Endothelial cell of umbilical vein (primary cell): ENCODE measurements at regions not wholly inside any gene's neighbourhood (a gene's known extent, or its start where the extent isn't known, plus 50 kb on each side); places are given as distances from the start of the nearest gene placed in this dataset.

Experiments used
- BruUV-seq: library from RNA; stranded (reverse); fragments of 400-500 nt; replicated peaks from 2 replicates; lab custom pipeline; 2021; lab: Mats Ljungman, UMichigan
- CTCF ChIA-PET: fragments of 300-600, 350-600 bp; sonication (Branson Sonifier 250); formaldehyde crosslinking; loops from one replicate; lab custom pipeline; 2021; ENCODE audit warnings: antibody characterized with exemption, inconsistent platforms; lab: Charles Lee
- POLR2A ChIA-PET: fragments of 300-600, 350-600 bp; sonication (Branson Sonifier 250); formaldehyde crosslinking; loops from one replicate; lab custom pipeline; 2021; ENCODE audit warnings: antibody characterized with exemption, inconsistent platforms; lab: Charles Lee
- DNase-seq: peaks from one replicate; pipeline ENCODE4 v3.0.0-alpha.2; 2011; ENCODE audit warnings: low read depth, low spot score
- FAIRE-seq: peaks from 2 replicates; lab custom pipeline; 2011; peaks lifted over from hg19 to GRCh38; lab: Jason Lieb, UNC
- H2AFZ ChIP-seq: 2 replicates; pipeline ENCODE4 v1.6.0; 2012; ENCODE audit warnings: low read depth, low read length, control low read depth, inconsistent platforms
- H3K27ac ChIP-seq: 2 replicates; pipeline ENCODE4 v1.5.1; 2011; ENCODE audit warnings: low read depth, mild to moderate bottlenecking, control low read depth, low read length, moderate library complexity; ENCODE audit not compliant: insufficient read depth
- H3K27me3 ChIP-seq, 2 experiments: 2 replicates each; pipeline versions ENCODE4 v1.6.0 to v1.6.1; 2011; ENCODE audit warnings: low read length in 2 of 2, mixed read lengths in 1 of 2; ENCODE audit not compliant: control insufficient read depth in 2 of 2, insufficient read depth in 2 of 2
- H3K36me3 ChIP-seq, 2 experiments: 2 replicates in 1 of 2; 3 replicates in 1 of 2; pipeline ENCODE4 v1.5.1; 2011; ENCODE audit warnings: low read length in 2 of 2, mild to moderate bottlenecking in 1 of 2, moderate library complexity in 1 of 2; ENCODE audit not compliant: control insufficient read depth in 2 of 2, insufficient read depth in 2 of 2; ENCODE audit errors: extremely low read depth in 1 of 2
- H3K4me1 ChIP-seq: 3 replicates; pipeline ENCODE4 v1.5.1; 2011; ENCODE audit warnings: mild to moderate bottlenecking, low read length; ENCODE audit not compliant: control insufficient read depth, insufficient read depth; ENCODE audit errors: extremely low read depth
- H3K4me2 ChIP-seq: 2 replicates; pipeline ENCODE4 v1.6.1; 2011; ENCODE audit warnings: low read length, control low read depth, mixed read lengths; ENCODE audit not compliant: insufficient read depth
- H3K4me3 ChIP-seq, 3 experiments: fragments of 200-600 bp in 1 of 3; sonication (generic), shearing (Covaris generic) in 1 of 3; replicated peaks in 1 of 3; 2 replicates each; pipeline ENCODE4 v1.5.1; 2011 to 2016; ENCODE audit warnings: control low read depth in 3 of 3, low read length in 3 of 3, mild to moderate bottlenecking in 2 of 3, inconsistent platforms in 1 of 3, low read depth in 1 of 3, moderate library complexity in 1 of 3; ENCODE audit not compliant: insufficient read depth in 1 of 3
- H3K79me2 ChIP-seq: 2 replicates; pipeline ENCODE4 v1.6.0; 2012; ENCODE audit warnings: low read length, inconsistent platforms; ENCODE audit not compliant: control insufficient read depth, insufficient read depth
- H3K9ac ChIP-seq: replicated peaks from 2 replicates; pipeline ENCODE3; 2011; ENCODE audit warnings: low read length, control low read depth; ENCODE audit not compliant: insufficient read depth; ENCODE audit errors: extremely low read depth
- H3K9me1 ChIP-seq: replicated peaks from 3 replicates; pipeline ENCODE4 v1.6.0; 2011; ENCODE audit warnings: mild to moderate bottlenecking, low read length; ENCODE audit not compliant: control insufficient read depth, insufficient read depth; ENCODE audit errors: extremely low read depth
- H3K9me3 ChIP-seq: replicated peaks from 2 replicates; pipeline ENCODE4 v1.5.1; 2012; ENCODE audit warnings: low read length, inconsistent platforms; ENCODE audit not compliant: control insufficient read depth, insufficient read depth
- H4K20me1 ChIP-seq: replicated peaks from 2 replicates; pipeline ENCODE3; 2011; ENCODE audit warnings: mild to moderate bottlenecking, low read length; ENCODE audit not compliant: control insufficient read depth, insufficient read depth; ENCODE audit errors: extremely low read depth
- CTCF ChIP-seq, 2 donors: IDR thresholded peaks; 1 replicate in 1 of 2; 2 replicates in 1 of 2; pipeline ENCODE4 v1.5.1; 2011; ENCODE audit warnings: low read length in 2 of 2, mild to moderate bottlenecking in 2 of 2, moderate library complexity in 2 of 2, control low read depth in 1 of 2, inconsistent platforms in 1 of 2, low read depth in 1 of 2; ENCODE audit not compliant: insufficient read depth in 1 of 2; ENCODE audit errors: extremely low read depth in 1 of 2
- EZH2 ChIP-seq: IDR thresholded peaks from 2 replicates; pipeline ENCODE4 v1.6.1; 2012; ENCODE audit warnings: borderline replicate concordance, low read depth, mild to moderate bottlenecking, moderate library complexity, low read length, inconsistent platforms; ENCODE audit not compliant: severe bottlenecking
- FOS ChIP-seq: IDR thresholded peaks from 2 replicates; pipeline ENCODE4 v1.6.1; 2011; ENCODE audit warnings: mild to moderate bottlenecking, low read length, moderate library complexity, borderline replicate concordance; ENCODE audit not compliant: insufficient read depth
- GATA2 ChIP-seq: IDR thresholded peaks from 2 replicates; pipeline ENCODE4 v1.7.0; 2011; ENCODE audit warnings: low read depth, mild to moderate bottlenecking, moderate library complexity, mixed read lengths, low read length; ENCODE audit not compliant: insufficient read length, insufficient read depth
- JUN ChIP-seq: IDR thresholded peaks from 2 replicates; pipeline ENCODE4 v1.6.1; 2011; ENCODE audit warnings: borderline replicate concordance, low read depth; ENCODE audit not compliant: insufficient read length, insufficient read depth
- MAX ChIP-seq: IDR thresholded peaks from 2 replicates; pipeline ENCODE4 v1.6.1; 2011; ENCODE audit not compliant: insufficient read depth, insufficient read length
- MYC ChIP-seq: IDR thresholded peaks from one replicate; pipeline ENCODE4 v1.6.1; 2011; ENCODE audit warnings: mild to moderate bottlenecking, low read depth, low read length
- POLR2A ChIP-seq: IDR thresholded peaks from 2 replicates; pipeline ENCODE4 v1.6.1; 2012; ENCODE audit warnings: low read depth, mild to moderate bottlenecking, control low read depth, low read length
- POLR2AphosphoS5 ChIP-seq: IDR thresholded peaks from 2 replicates; pipeline ENCODE4 v1.6.1; 2012; ENCODE audit warnings: low read depth, mild to moderate bottlenecking, control low read depth, low read length, moderate library complexity; ENCODE audit not compliant: insufficient read depth
- dilution Hi-C: fragments of 300-500 bp; cut with MboI; formaldehyde crosslinking; loops from one replicate; pipeline ENCODE4 v1.15.0; 2019; ENCODE audit warnings: low sequenced_read_pairs; ENCODE audit not compliant: extremely low pct_ligation_motif_present
- intact Hi-C: fragments of 100-400 bp; cut with micrococcal nuclease; formaldehyde crosslinking; loops from one replicate; pipeline ENCODE4 v1.10.0; 2022

DNA sequence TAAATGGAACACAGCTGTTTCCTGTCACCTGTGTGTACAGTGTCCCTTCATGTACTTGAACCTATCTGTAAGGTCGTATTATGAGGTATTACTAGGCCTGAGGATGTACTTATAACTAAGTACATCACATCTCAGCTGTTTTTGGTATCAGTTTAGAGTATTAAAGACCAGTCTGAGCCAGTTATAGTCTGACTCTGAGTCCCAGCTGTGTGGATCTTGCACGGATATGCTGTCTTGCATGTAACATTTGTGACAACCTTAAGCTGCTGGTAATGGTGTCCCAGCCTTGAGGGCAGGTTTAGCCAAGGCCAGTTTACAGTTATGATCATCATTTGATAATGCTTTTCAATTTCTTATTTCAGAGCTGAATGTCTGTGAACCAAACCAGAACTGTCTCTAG lies 496.3 kb downstream of the SLC4A3 start:
- FAIRE-seq: no peak
- no peaks in the 10 kb centered on the region for H3K27me3 ChIP-seq
- H3K4me3 ChIP-seq: no peak overlapping the region
- ChIA-PET POLR2A (no interaction called here), CTCF (no interaction called here)
- no TSS peak for BruUV-seq
- H3K27ac ChIP-seq: no peak overlapping the region
- no peak overlapping the region for H3K4me2 ChIP-seq
- intact Hi-C loops (no loop called here), dilution Hi-C loops (no loop called here)
- TF ChIP-seq POLR2A (no peak), CTCF (IDR thresholded peaks at IDR 0.05; ENCODE audit: extremely low read depth in 1 of 2, insufficient read depth in 1 of 2, low read depth in 1 of 2, low read length in 2 of 2) (no peak), MYC (no peak), POLR2AphosphoS5 (no peak), JUN (no peak), FOS (no peak), EZH2 (no peak), MAX (no peak), GATA2 (no peak)
- peaks cover 3% of the 10 kb centered on the region for H3K9me3 ChIP-seq
- H4K20me1 ChIP-seq: no peaks in the 10 kb centered on the region
- no peaks in the 10 kb centered on the region for H3K9me1 ChIP-seq
- H3K9ac ChIP-seq: no peak overlapping the region
- DNase-seq: no peak
- no peak overlapping the region for H2AFZ ChIP-seq
- no peaks in the 10 kb centered on the region for H3K4me1 ChIP-seq
- no peaks in the 10 kb centered on the region for H3K79me2 ChIP-seq
- H3K36me3 ChIP-seq: no peaks in the 10 kb centered on the region
